ENCODE measurements at regions not wholly inside any gene's neighbourhood (a gene's known extent, or its start where the extent isn't known, plus 50 kb on each side); places are given as distances from the start of the nearest gene placed in this dataset.

- intact Hi-C loops (cut with DNase I; ENCODE audit: low total_unique reads), result no loop called here
- no peak overlapping the region for H3K4me3 ChIP-seq
- H3K4me1 ChIP-seq, result no peaks in the 10 kb centered on the region
- H3K36me3 ChIP-seq (ENCODE audit: low read depth, missing control alignments), result no peaks in the 10 kb centered on the region
- TF ChIP-seq, protein P1, sequence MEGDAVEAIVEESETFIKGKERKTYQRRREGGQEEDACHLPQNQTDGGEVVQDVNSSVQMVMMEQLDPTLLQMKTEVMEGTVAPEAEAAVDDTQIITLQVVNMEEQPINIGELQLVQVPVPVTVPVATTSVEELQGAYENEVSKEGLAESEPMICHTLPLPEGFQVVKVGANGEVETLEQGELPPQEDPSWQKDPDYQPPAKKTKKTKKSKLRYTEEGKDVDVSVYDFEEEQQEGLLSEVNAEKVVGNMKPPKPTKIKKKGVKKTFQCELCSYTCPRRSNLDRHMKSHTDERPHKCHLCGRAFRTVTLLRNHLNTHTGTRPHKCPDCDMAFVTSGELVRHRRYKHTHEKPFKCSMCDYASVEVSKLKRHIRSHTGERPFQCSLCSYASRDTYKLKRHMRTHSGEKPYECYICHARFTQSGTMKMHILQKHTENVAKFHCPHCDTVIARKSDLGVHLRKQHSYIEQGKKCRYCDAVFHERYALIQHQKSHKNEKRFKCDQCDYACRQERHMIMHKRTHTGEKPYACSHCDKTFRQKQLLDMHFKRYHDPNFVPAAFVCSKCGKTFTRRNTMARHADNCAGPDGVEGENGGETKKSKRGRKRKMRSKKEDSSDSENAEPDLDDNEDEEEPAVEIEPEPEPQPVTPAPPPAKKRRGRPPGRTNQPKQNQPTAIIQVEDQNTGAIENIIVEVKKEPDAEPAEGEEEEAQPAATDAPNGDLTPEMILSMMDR (IDR thresholded peaks at IDR 0.05), result no peak
- no peak for TF ChIP-seq POLR2A (IDR thresholded peaks at IDR 0.05)
- DNase-seq, result no peak
- WGBS, 2 donors, result 84 to 93% methylated on average over 1 of the region's 1 CpG
- no peaks in the 10 kb centered on the region for H3K27me3 ChIP-seq
- no peaks in the 10 kb centered on the region for H3K9me3 ChIP-seq
- H3K27ac ChIP-seq, result no peak overlapping the region
These were observed 679.5 kb downstream of the KCNJ3 start for GRCh38 chr2:155377931-155378444.

DNA sequence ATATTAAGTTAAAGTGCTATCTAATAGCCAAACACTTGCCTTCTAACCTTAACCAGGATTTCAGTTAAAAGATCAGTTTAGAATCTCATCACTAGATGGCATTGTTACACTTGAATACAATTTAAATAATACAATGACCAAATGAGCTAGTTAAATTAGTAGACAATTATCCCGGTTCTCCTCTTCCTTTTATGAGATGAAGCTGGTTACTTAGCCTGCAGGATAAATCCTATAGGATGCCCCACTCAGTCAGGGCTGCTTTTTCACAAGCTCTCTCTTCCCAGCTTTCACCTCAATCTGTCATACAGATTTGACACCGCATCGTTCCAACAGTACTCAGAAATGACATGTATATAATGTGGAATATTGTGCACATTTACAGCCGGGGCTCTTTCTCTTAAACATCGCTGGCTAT is 678.8 kb downstream of the KCNJ3 start:
- no peak for DNase-seq
- Histone ChIP-seq H3K27me3 (no peaks in the 10 kb centered on the region), H3K36me3 (ENCODE audit: low read depth, missing control alignments) (no peaks in the 10 kb centered on the region), H3K4me1 (no peaks in the 10 kb centered on the region), H3K27ac (no peak overlapping the region), H3K4me3 (no peak overlapping the region), H3K9me3 (no peaks in the 10 kb centered on the region)
- 67 to 73% methylated on average over 5 of the region's 5 CpGs for WGBS, 2 donors
- intact Hi-C loops (cut with DNase I; ENCODE audit: low total_unique reads), result no loop called here
- no peak for TF ChIP-seq POLR2A (IDR thresholded peaks at IDR 0.05)
- TF ChIP-seq, protein P1 (IDR thresholded peaks at IDR 0.05), result peak in 1 of 3 experiments; percentile 30

DNA sequence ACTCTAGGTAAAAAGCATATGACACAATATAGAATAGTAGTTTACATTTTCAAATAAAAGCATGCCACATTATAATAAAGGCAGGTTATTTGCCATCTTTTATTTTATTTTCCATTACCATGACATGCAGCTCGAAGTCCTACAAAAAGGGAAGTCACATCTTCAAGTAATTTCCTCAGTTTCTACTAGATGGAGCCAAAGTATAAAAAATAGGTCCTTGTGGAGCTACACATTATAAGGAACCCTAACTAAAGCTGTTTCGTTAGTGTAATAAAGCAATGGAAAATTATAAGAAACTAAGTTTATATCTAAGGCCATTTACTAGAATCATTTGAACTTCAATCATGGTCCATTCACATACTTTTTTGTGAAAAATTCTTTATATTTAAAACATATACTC is 674.5 kb downstream of the KCNJ3 start:
- intact Hi-C loops (cut with DNase I; ENCODE audit: low total_unique reads), result no loop called here
- H3K4me3 ChIP-seq, result no peak overlapping the region
- no peak overlapping the region for H3K27ac ChIP-seq
- TF ChIP-seq, protein P1 (IDR thresholded peaks at IDR 0.05), result no peak
- no peak for TF ChIP-seq POLR2A (IDR thresholded peaks at IDR 0.05)
- H3K36me3 ChIP-seq (ENCODE audit: low read depth, missing control alignments), result no peaks in the 10 kb centered on the region
- H3K27me3 ChIP-seq, result no peaks in the 10 kb centered on the region
- 32 to 49% methylated on average over 2 of the region's 2 CpGs for WGBS, 2 donors
- DNase-seq, result no peak
- no peaks in the 10 kb centered on the region for H3K9me3 ChIP-seq
- H3K4me1 ChIP-seq, result no peaks in the 10 kb centered on the region

GRCh38 chr2:155368934-155369333 is 670.4 kb downstream of the KCNJ3 start:
- intact Hi-C loops (cut with DNase I; ENCODE audit: low total_unique reads), result no loop called here
- DNase-seq, result no peak
- Histone ChIP-seq H3K27ac (no peak overlapping the region), H3K4me1 (no peaks in the 10 kb centered on the region), H3K27me3 (no peaks in the 10 kb centered on the region), H3K36me3 (ENCODE audit: low read depth, missing control alignments) (no peaks in the 10 kb centered on the region), H3K9me3 (no peaks in the 10 kb centered on the region), H3K4me3 (no peak overlapping the region)
- TF ChIP-seq POLR2A (IDR thresholded peaks at IDR 0.05), result no peak
- TF ChIP-seq, protein P1 (IDR thresholded peaks at IDR 0.05), result peak in 1 of 3 experiments; percentile 18
- 17 to 56% methylated on average over 1 of the region's 1 CpG for WGBS, 2 donors

GRCh38 chr2:155364766-155365165 is 666.3 kb downstream of the KCNJ3 start:
- no peaks in the 10 kb centered on the region for H3K27me3 ChIP-seq
- TF ChIP-seq, protein P1 (IDR thresholded peaks at IDR 0.05), result no peak
- no peak for TF ChIP-seq POLR2A (IDR thresholded peaks at IDR 0.05)
- no peaks in the 10 kb centered on the region for H3K4me1 ChIP-seq
- no peaks in the 10 kb centered on the region for H3K9me3 ChIP-seq
- H3K27ac ChIP-seq, result no peak overlapping the region
- DNase-seq, result no peak
- H3K36me3 ChIP-seq (ENCODE audit: low read depth, missing control alignments), result no peaks in the 10 kb centered on the region
- H3K4me3 ChIP-seq, result no peak overlapping the region
- 77 to 79% methylated on average over 3 of the region's 3 CpGs for WGBS, 2 donors
- intact Hi-C loops (cut with DNase I; ENCODE audit: low total_unique reads), result no loop called here

Measured in testis (tissue), 2 donors.